ENCODE measurements at regions not wholly inside any gene's neighbourhood (a gene's known extent, or its start where the extent isn't known, plus 50 kb on each side); places are given as distances from the start of the nearest gene placed in this dataset.

DNA sequence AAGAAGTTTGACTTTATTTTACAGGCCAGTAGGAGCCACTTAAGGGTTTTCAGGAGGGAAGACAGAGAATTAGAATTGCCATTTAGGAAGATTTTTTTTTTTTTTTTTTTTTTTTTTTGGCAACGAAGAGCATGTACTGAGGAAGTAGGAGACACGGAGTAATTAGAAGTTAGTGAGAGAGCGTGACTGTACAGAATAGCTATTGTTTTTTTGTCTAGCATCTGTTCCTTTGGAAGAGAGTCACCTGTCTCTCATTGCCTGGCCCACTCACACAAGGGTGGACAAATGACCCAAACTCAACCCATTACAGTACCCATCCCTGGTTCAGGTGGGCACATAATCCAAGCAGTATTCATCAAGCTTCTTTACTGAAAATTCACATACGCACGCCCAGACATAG lies 166.7 kb downstream of the LACC1 start:
- TF ChIP-seq CEBPB (IDR thresholded peaks at IDR 0.05) = no peak
- TF ChIP-seq ZBTB7A (IDR thresholded peaks at IDR 0.05; ENCODE audit: low read depth) = no peak
- no peak for TF ChIP-seq YY1 (IDR thresholded peaks at IDR 0.05; ENCODE audit: low read depth)
- no peak for TF ChIP-seq TCF12 (IDR thresholded peaks at IDR 0.05; ENCODE audit: low read depth)
- TF ChIP-seq, protein P1, sequence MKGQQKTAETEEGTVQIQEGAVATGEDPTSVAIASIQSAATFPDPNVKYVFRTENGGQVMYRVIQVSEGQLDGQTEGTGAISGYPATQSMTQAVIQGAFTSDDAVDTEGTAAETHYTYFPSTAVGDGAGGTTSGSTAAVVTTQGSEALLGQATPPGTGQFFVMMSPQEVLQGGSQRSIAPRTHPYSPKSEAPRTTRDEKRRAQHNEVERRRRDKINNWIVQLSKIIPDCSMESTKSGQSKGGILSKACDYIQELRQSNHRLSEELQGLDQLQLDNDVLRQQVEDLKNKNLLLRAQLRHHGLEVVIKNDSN (IDR thresholded peaks at IDR 0.05) = no peak
- no peak for TF ChIP-seq CREB1 (IDR thresholded peaks at IDR 0.05; ENCODE audit: low read depth)

DNA sequence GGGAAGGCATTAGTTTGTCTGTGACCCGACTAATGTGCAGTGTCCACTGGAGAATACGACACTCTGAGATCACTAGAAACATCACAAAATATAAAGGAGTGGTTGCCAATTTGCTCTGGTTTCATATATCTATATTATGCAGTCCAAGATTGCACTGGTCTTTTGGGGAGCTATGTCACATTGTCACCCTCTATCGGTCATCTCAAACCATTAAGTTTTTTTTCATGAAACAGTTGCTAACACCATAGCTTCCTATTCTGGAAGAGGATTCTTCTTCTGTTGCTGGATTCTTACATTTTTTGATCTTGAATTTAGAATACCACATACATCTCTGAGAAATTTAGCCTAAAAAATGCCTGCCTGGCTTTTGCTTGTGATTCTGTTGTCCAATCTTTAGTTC lies 168.6 kb downstream of the LACC1 start:
- TF ChIP-seq TCF12 (IDR thresholded peaks at IDR 0.05; ENCODE audit: low read depth) (no peak), RAD21 (IDR thresholded peaks at IDR 0.05; ENCODE audit: low read depth) (peak; percentile 69)

DNA sequence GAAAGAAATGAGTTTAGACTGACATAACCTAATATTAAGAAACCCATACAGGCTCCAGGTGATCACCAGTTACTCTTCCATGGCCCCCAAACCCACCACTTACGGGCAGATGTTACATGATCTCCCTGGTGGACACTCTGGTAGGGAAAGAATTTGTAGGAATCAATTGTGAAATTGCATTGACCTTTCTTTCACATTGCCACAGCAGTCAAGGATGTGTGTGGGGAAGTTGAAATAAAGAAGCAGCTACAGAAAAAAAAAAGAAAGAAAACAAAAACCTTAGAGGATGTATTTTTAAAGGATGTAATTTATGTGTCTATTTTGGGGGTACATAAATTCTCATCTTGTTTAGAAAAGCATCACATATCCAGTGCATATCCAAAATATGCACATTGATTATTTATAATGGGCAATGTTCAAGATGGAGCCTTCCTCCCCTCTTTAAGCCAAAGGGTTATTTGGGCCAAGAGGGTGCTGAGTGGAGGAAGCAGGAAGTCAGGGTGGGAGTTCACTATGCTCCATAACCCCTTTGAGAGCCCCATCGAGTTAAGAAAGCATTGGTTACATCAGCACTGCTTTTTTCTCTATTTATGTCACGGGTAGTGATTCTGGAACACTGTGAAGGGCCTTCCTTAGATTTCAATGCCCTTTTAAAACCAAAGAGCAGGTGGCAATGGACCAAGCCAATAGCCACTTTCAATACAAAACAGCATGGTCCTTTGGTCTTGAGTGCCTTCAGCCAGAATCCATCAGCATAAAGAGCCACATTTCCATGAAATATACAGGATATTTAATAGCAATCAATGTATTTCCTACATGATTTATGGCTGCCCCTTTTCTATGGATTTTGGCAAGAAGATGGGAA lies 169.6 kb downstream of the LACC1 start:
- TF ChIP-seq CEBPB (IDR thresholded peaks at IDR 0.05) = no peak
- TF ChIP-seq TEAD4 (IDR thresholded peaks at IDR 0.05) = no peak
- TF ChIP-seq, protein P2, sequence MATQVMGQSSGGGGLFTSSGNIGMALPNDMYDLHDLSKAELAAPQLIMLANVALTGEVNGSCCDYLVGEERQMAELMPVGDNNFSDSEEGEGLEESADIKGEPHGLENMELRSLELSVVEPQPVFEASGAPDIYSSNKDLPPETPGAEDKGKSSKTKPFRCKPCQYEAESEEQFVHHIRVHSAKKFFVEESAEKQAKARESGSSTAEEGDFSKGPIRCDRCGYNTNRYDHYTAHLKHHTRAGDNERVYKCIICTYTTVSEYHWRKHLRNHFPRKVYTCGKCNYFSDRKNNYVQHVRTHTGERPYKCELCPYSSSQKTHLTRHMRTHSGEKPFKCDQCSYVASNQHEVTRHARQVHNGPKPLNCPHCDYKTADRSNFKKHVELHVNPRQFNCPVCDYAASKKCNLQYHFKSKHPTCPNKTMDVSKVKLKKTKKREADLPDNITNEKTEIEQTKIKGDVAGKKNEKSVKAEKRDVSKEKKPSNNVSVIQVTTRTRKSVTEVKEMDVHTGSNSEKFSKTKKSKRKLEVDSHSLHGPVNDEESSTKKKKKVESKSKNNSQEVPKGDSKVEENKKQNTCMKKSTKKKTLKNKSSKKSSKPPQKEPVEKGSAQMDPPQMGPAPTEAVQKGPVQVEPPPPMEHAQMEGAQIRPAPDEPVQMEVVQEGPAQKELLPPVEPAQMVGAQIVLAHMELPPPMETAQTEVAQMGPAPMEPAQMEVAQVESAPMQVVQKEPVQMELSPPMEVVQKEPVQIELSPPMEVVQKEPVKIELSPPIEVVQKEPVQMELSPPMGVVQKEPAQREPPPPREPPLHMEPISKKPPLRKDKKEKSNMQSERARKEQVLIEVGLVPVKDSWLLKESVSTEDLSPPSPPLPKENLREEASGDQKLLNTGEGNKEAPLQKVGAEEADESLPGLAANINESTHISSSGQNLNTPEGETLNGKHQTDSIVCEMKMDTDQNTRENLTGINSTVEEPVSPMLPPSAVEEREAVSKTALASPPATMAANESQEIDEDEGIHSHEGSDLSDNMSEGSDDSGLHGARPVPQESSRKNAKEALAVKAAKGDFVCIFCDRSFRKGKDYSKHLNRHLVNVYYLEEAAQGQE (IDR thresholded peaks at IDR 0.05; ENCODE audit: low read depth) = no peak
- no peak for TF ChIP-seq CREB1 (IDR thresholded peaks at IDR 0.05; ENCODE audit: low read depth)
- no peak for TF ChIP-seq EP300 (IDR thresholded peaks at IDR 0.05; ENCODE audit: borderline replicate concordance)
- TF ChIP-seq TAF1 (IDR thresholded peaks at IDR 0.05; ENCODE audit: low read depth) = no peak
- no peak for TF ChIP-seq EGR1 (IDR thresholded peaks at IDR 0.05)
- no peak for TF ChIP-seq RAD21 (IDR thresholded peaks at IDR 0.05; ENCODE audit: low read depth)
- TF ChIP-seq FOXM1 (IDR thresholded peaks at IDR 0.05; ENCODE audit: borderline replicate concordance, low read depth) = no peak
- TF ChIP-seq TCF12 (IDR thresholded peaks at IDR 0.05; ENCODE audit: low read depth) = no peak
- TF ChIP-seq NFIC (IDR thresholded peaks at IDR 0.05) = no peak

DNA sequence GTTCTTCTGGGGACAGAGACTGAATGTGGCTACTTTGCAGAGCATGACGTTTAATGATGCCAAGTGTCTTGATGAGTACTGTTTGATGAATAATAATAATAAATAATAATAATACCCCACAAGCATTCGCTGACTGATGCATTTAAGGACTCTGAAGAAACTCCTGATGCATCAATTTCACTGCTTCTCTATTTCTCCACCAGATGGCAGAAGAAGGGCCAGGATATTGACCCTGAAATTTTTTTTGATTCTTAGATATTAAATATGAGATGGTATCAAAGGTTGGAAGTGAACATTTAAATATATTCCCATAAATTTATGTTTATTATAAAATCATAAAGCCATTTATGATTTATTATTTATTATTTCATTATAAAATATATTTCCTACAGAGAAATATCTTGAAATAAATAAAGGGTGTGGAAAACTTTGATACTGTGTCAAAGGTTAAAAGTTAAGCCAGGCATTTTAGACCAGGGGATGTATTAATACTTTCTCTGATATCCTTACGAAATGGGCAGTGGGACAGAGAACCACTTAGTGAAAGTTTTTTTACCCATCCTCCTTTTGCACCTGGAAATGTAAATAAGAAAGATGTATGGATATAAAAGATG lies 170.9 kb downstream of the LACC1 start:
- TF ChIP-seq TAF1 (IDR thresholded peaks at IDR 0.05; ENCODE audit: low read depth) (no peak), NFIC (IDR thresholded peaks at IDR 0.05) (no peak), EP300 (IDR thresholded peaks at IDR 0.05; ENCODE audit: borderline replicate concordance) (no peak), YY1 (IDR thresholded peaks at IDR 0.05; ENCODE audit: low read depth) (no peak), RAD21 (IDR thresholded peaks at IDR 0.05; ENCODE audit: low read depth) (peak; percentile 56)
- TF ChIP-seq, protein P3, sequence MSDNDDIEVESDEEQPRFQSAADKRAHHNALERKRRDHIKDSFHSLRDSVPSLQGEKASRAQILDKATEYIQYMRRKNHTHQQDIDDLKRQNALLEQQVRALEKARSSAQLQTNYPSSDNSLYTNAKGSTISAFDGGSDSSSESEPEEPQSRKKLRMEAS (IDR thresholded peaks at IDR 0.05) = no peak
- TF ChIP-seq, protein P2 (IDR thresholded peaks at IDR 0.05; ENCODE audit: low read depth) = no peak

DNA sequence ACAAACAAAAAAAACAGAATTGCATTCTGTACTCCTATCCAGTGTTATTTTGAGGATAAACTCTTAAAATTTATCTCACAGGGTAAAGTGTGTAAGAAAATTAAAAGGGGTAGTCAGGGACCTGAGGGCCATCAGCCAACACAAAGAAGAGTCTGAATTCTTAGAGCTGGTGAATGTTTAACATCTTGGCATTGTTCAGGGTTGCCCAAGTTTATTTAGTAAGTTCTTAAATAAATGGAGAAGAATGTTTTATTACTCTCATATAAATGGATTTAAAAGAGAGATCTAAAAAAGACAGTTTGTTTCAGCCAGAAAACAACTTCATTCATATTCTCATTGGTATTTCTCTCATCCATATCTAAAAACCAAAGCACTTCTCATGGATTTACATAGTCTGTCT lies 171.7 kb downstream of the LACC1 start:
- TF ChIP-seq, protein P2 (IDR thresholded peaks at IDR 0.05; ENCODE audit: low read depth) = no peak
- TF ChIP-seq ZBTB7A (IDR thresholded peaks at IDR 0.05; ENCODE audit: low read depth) = no peak
- no peak for TF ChIP-seq CEBPB (IDR thresholded peaks at IDR 0.05)
- no peak for TF ChIP-seq CREB1 (IDR thresholded peaks at IDR 0.05; ENCODE audit: low read depth)
- no peak for TF ChIP-seq TAF1 (IDR thresholded peaks at IDR 0.05; ENCODE audit: low read depth)
- TF ChIP-seq, protein P3 (IDR thresholded peaks at IDR 0.05) = no peak
- no peak for TF ChIP-seq EP300 (IDR thresholded peaks at IDR 0.05; ENCODE audit: borderline replicate concordance)
